Esophagus squamous epithelium (tissue), 4 donors: ENCODE measurements at regions not wholly inside any gene's neighbourhood (a gene's known extent, or its start where the extent isn't known, plus 50 kb on each side); places are given as distances from the start of the nearest gene placed in this dataset.

Experiments used
- POLR2A ChIP-seq, 4 donors: fragments of 450-650 bp; IDR thresholded peaks; one replicate each; pipeline ENCODE4 v1.6.1; 2017; ENCODE audit warnings: antibody characterized with exemption in 4 of 4, mild to moderate bottlenecking in 4 of 4, moderate library complexity in 3 of 4
- TF ChIP-seq, protein P1 (sequence below), 6 experiments: fragments of 450-650 bp in 4 of 6; fragments of 200-600 bp in 2 of 6; sonication (generic) in 2 of 6; IDR thresholded peaks; one replicate each; pipeline ENCODE4 v1.5.1; 2016 to 2019; ENCODE audit warnings: antibody characterized with exemption in 6 of 6, mild to moderate bottlenecking in 4 of 6, moderate library complexity in 4 of 6

DNA sequence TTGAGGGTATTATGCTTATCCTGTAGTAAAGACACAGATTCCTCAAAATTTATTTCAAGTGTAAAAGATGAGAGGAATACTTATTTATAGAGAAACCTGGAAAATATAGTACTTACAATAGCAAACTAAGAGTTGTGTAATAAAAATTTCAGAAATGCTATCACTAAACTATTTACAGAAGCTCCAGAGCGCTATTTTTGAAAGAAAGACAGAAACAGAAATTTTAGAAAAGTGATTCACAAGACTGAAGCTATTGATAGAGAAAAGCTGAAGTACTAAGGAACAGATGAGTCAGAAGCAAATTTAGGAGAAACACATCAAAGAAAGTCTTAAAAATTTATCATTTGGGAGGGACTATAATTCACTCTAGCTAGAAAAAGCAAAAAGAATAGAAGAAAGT, 1174.2 kb downstream of the DIAPH3 start:
- TF ChIP-seq, protein P1, sequence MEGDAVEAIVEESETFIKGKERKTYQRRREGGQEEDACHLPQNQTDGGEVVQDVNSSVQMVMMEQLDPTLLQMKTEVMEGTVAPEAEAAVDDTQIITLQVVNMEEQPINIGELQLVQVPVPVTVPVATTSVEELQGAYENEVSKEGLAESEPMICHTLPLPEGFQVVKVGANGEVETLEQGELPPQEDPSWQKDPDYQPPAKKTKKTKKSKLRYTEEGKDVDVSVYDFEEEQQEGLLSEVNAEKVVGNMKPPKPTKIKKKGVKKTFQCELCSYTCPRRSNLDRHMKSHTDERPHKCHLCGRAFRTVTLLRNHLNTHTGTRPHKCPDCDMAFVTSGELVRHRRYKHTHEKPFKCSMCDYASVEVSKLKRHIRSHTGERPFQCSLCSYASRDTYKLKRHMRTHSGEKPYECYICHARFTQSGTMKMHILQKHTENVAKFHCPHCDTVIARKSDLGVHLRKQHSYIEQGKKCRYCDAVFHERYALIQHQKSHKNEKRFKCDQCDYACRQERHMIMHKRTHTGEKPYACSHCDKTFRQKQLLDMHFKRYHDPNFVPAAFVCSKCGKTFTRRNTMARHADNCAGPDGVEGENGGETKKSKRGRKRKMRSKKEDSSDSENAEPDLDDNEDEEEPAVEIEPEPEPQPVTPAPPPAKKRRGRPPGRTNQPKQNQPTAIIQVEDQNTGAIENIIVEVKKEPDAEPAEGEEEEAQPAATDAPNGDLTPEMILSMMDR (IDR thresholded peaks at IDR 0.05) = no peak
- no peak for TF ChIP-seq POLR2A (IDR thresholded peaks at IDR 0.05)
